GM21367 (cell line): ENCODE measurements at regions not wholly inside any gene's neighbourhood (a gene's known extent, or its start where the extent isn't known, plus 50 kb on each side); places are given as distances from the start of the nearest gene placed in this dataset.
"Not testable (repeated sequence)": the region's sequence is repeated elsewhere in the genome, so short reads cannot be mapped to it uniquely, and the experiment has no call there.

Source experiments
- ATAC-seq: cut with Tn5 transposase; IDR thresholded peaks from one replicate; pipeline ENCODE4 v1.9.1; 2021; ENCODE audit not compliant: unreplicated experiment

GRCh38 chrX:150118476-150118875 lies 180.2 kb upstream of the EOLA2 start:
- ATAC-seq: no peak

DNA sequence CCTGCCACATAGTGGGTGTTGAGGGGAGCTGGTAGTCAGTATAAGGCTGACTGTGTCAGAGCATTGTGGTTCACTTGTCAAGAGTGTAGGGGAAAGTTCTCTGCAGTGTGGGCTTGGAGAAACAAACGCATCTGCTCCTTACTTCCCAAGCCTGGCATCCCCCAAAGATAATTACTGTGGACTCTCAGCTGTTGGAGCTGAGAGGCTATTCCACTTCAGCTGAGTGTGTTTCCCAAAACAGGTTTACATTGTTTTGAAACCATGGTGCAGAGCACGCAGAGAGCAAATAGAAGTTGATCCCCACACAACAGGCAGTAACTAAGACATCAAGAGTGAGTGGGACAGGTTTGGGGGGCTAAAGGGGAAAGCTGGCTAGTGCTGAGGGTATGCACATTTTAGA lies 181.0 kb upstream of the EOLA2 start:
- no peak for ATAC-seq

GRCh38 chrX:150125045-150125444 lies 186.8 kb upstream of the EOLA2 start:
- not testable (repeated sequence) for ATAC-seq

DNA sequence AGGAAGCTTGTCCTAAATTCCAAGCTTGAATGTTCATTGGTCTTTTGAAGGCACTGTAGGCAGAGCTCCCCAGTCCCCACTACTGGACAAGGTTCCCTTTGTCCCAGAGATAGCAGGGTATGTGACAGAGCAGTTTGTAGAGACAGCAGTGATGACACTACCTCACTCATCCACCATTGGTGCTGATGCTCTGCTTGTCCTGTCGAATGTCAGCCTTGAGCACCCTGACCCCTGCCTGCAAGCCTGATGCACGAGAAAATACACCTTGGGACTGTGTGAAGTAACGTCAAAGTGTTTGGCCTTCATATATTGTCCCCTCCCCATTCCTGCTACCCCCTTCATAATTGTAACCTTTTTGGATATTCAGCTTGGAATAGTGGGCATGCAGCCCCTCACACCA lies 188.9 kb upstream of the EOLA2 start:
- ATAC-seq: no peak

- no peak for ATAC-seq
These were observed 205.6 kb upstream of the EOLA2 start for GRCh38 chrX:150143721-150144440.

- no peak for ATAC-seq
These were observed 208.1 kb upstream of the EOLA2 start for GRCh38 chrX:150146271-150146896.

GRCh38 chrX:150148749-150149672 lies 210.7 kb upstream of the EOLA2 start:
- ATAC-seq: no peak

DNA sequence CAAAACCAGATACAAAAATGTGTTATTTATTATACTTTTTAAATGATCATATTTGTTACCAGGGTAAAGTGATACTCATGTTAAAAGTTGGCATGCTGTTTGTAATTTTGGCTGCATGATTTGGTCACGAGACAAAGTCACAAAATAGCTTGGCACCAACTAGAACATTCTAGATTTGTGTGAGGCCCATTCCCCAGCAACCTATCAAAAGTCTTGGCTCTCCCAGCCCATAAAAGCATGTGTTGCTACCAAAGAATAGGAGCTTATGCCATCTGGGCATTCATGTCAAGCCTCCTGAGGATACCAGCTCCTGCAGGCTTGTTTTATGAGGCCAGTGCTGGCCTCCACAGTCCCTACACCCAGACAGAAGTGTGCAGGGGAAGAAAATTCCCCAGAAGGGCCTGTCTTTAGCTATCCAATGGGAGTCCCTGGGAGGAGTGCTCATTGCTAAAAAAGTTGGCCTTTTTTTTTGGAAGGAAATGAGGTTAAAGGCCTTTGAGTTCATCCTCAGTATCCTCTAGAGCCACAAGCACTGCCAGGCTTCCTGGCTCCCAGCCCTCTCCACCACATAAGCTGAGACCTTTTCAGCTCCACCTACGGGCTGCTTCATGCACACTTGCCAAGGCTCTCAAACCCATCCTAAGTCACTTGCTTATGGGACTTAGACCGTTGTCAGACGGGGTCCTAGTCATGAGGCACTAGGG lies 211.9 kb upstream of the EOLA2 start:
- no peak for ATAC-seq

- ATAC-seq: no peak
These were observed 212.4 kb upstream of the MAMLD1 start for GRCh38 chrX:150150780-150151125.

GRCh38 chrX:150152036-150152435 lies 211.1 kb upstream of the MAMLD1 start:
- ATAC-seq: no peak

DNA sequence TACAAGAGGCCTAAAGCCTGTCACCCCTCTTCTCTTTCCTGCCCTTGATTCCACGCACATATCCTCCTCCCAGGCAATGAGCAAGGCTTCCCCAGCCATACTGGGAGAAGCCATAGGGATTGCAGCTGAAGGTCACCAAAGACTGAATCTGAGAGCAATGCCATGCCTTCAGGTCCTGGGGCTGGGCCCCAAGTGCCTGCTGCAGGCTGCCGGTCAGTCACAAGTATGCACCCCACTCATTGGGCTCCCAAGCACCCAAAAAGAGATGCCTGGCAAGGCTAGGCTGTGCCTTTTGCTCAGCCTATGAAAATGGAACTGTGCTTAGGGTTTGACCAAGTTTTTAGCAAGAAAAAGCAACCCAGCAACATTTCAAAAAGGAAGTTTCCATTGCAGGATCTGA lies 210.6 kb upstream of the MAMLD1 start:
- ATAC-seq: no peak

GRCh38 chrX:150155436-150156035 lies 207.6 kb upstream of the MAMLD1 start:
- no peak for ATAC-seq

DNA sequence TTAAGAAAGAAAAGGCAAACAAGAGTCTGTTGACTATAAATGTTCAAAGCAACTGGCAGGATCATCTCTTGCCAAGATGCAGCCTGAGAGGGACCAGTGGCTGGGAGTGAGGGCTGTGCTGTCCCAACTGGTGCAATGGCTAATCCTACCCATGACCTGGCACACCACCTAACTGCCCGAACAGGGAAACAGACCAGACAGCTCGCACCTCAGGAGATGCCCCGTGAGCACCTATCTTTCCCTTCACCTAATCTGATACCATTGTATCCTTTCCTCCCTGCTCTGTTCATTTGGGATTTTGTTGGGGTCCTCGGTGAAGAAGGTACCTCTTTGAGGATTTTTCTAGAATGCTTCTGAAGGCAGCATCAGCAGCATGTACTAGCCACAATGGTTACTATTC lies 206.5 kb upstream of the MAMLD1 start:
- ATAC-seq: no peak

- ATAC-seq: no peak
These were observed 205.8 kb upstream of the MAMLD1 start for GRCh38 chrX:150157291-150157690.

- no peak for ATAC-seq
These were observed 204.4 kb upstream of the MAMLD1 start for GRCh38 chrX:150158554-150159332.

- ATAC-seq: no peak
These were observed 203.6 kb upstream of the MAMLD1 start for GRCh38 chrX:150159537-150159936.

DNA sequence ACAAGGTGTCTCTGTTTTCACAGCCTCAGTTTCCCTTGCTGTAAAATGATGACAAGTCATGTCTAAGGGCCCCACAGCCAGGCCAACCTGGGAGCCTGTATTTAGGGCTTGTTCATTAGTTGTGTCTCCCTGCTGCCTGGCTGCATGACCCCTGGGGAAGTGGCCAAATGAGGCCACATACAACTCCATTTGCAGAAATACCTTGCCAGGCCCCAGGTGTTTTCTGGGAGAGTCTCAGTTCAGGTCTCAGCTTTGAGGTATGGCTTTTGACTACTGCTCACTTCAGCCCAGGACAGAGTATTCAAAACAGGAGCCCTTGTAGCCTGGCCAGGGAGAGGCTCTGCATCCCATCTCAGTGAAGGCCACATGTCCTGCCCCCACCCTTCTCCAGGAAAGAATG lies 202.5 kb upstream of the MAMLD1 start:
- no peak for ATAC-seq

DNA sequence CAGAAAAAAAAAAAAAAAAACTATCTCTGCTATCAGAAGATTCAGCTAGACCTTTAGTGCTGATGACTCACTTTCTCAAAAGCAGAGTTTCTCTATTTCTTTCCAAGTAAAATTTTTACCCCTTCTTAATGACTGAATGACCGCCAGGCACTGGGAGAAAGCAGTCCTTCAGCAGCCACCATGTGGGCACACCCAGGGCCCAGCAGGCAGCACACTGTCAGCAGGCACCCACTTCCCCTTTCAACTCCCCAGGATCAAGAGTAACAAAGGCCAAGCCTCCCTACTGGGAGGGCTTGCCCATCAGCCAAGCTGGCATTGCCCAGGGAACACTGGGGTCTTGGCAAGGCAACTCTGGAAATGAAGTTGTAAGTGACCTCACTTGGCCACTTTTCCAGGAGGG lies 201.9 kb upstream of the MAMLD1 start:
- no peak for ATAC-seq

DNA sequence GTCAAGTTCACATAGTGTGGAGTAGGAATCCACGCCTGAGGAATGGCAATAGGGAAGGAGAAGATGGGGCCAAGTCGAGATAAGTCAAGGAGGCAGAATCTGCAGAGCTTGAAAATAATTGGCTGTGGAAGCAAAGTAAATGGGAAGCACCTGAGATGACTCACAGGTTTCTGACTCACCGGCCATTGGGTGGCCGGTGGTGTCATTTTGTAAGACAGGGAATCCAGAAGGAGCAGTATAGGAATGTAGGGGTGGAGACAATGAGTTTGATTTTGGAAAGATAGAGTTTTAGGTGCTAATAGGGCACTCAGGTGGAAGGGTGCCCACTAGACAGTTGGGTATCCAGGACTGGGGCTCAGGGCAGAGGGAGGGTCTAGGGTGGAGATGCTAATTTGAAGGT lies 201.0 kb upstream of the MAMLD1 start:
- ATAC-seq: no peak
